Stimulated activated CD4-positive, alpha-beta T cell treated with anti-CD3 and anti-CD28 coated beads, Interleukin-4, amount 100 ng/mL, for 1 hour (primary cell): ENCODE measurements at regions not wholly inside any gene's neighbourhood (a gene's known extent, or its start where the extent isn't known, plus 50 kb on each side); places are given as distances from the start of the nearest gene placed in this dataset.

Source experiments
- DNase-seq: peaks from one replicate; pipeline ENCODE4 v3.0.0-alpha.2; 2020

DNA sequence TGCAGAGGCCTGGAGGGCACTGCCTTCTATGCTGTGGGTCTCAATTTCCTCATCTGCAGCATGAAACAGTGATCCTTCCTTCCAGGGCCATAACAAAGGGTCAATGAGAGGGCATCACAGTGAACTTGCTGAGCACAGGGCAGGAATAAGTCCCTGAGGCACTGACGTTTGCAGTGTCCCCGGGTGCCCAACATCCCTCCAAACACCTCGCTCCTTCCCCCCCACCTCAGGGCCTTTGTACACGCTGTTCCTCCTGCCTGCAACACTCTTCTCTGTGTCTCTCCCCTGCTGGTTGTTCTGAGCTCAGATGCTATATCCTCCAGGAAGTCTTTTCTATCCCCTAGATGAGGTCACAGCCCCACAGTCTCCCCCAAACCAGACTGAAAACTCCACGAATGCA, 59.7 kb upstream of the TCF20 start:
- DNase-seq, result no peak

DNA sequence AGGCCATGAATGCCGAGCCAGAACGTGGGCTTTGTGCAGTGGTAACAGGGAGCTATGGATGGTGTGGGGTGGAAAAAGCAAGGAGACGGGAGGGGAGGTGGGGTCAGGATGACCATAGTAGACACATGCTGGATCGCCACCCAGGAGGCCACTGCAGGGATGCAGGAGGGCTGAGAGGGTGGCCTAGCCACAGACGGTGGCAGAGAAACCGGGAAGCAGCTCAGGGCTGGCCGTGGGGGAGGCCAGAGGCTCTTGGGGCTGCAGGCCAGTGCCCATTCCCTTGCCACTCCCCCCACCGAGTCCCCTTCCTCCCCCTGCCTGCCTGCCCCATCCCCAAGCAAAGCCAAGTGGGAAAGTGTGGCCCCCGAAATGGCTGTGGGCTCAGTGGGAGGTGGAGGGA, 59.1 kb upstream of the TCF20 start:
- no peak for DNase-seq

DNA sequence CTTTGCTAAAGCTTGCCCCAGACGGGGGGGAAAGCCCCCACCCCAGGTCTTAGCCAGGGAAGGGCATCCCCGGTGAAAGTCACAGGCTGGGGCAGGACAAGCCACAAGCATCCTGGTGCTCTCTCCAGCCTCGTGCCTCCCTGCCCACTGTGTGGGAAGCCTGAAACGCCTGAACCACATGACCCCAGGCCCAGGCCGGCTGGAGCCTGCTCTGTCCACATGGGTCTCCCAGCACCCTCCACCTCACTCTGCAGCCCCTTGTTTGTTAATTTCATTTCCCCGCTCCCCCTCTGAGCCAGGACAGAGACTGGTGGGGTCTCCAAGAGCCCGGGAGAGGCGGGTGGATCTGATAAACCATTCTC, 58.3 kb upstream of the TCF20 start:
- DNase-seq, result no peak

- DNase-seq, result no peak
Measured at GRCh38 chr22:42328130-42328783, 57.8 kb upstream of the TCF20 start.

GRCh38 chr22:42327462-42328129, 57.1 kb upstream of the TCF20 start:
- DNase-seq, result no peak

DNA sequence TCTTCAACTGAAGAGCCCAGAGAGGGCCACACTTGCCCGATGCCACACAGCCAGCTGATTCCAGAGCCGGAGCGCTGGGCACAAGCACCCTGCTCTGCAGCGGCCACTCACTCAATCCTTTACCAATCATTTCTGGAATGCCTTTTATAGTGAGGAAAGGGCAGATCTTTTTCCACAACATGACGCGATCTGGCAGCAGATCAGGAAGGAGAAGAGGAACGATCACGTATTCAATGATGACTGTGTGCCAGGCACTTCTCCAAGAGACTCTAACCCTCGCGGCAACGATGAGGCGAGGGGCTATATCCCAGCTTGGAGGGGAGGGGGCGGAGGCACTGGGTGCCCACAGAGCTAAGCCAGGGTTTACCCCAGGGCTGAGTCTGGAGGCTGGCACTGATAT, 56.3 kb upstream of the TCF20 start:
- no peak for DNase-seq

- no peak for DNase-seq
Measured at GRCh38 chr22:42326301-42326700, 55.8 kb upstream of the TCF20 start.

GRCh38 chr22:42324990-42325710, 54.7 kb upstream of the TCF20 start:
- peak; percentile 16 for DNase-seq

GRCh38 chr22:42324566-42324965, 54.1 kb upstream of the TCF20 start:
- DNase-seq, result no peak

DNA sequence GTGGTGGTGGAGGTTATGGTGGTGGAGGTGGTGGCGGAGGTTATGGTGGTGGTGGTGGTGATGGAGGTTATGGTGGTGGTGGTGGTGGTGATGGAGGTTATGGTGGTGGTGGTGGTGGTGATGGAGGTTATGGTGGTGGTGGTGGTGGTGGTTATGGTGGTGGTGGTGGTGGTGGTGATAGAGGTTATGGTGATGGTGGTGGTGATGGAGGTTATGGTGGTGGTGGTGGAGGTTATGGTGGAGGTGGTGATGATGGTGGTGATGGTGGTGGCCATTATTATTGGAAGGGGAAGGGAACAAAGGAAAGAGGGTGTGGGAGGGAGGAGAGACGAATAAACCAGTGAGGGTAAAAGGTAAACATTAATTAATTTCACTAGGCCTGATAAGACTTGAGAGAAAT, 53.5 kb upstream of the TCF20 start:
- DNase-seq, result no peak

- no peak for DNase-seq
Measured at GRCh38 chr22:42322562-42322926, 52.1 kb upstream of the TCF20 start.

- no peak for DNase-seq
Measured at GRCh38 chr22:42321908-42322561, 51.6 kb upstream of the TCF20 start.

DNA sequence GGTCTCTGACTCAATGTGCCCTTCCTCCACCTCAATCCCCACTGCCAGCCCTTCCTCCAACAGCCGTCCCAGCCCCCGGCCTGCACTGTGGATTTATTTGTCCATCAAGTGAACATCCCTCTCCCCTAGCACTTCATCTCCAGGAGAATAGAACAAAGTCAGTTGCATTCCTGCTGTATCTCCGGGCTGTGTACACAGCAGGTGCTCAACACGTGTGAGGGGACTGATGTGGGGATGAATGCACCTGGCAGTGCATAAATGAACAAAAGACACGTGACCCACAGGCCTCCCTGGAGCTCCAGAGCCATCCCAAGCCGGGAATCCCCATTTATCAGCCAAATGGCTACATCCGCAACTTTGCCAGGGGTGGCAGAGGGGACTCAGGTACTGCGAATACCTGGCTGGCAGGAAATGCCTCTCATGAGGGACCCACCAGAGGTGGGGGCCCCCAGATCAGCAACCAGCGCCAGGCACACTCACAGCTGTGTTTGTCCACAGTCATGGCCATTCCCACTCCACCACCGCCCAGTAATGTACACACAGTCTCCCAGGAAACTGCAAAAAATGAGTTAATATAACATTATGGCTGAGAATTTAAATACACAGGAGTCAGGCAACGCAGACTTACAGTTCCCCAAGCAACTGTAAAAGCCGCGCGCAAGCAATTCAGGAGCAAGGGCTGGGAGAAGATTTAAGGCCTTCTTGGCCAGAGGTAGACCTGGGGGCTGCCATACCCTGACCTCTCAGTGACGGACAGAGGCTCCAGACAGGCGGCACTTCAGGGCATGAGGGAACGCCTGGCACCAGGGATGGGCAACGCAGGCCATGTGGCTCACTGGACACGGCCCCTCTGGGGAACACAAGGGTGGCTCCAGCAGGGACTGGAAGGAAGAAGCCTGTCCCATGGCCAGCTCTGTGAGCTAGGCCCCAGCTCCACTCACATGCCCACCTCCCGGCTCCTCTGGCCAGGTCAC, 50.3 kb upstream of the TCF20 start:
- DNase-seq, result no peak
